Activated naive CD4-positive, alpha-beta T cell treated with anti-CD3 and anti-CD28 coated beads, Interleukin-2, amount 50 U/mL, for 72 hours (primary cell): ENCODE measurements at regions not wholly inside any gene's neighbourhood (a gene's known extent, or its start where the extent isn't known, plus 50 kb on each side); places are given as distances from the start of the nearest gene placed in this dataset.

ENCODE experiments used
- ATAC-seq, 2 donors: fragments of 150-1000 bp; cut with Tn5 transposase; 2 replicates each; pipeline ENCODE4 v1.10.0; 2021; ENCODE audit warnings: mild to moderate bottlenecking in 2 of 2, moderate library complexity in 2 of 2
- DNase-seq, 2 donors: peaks; one replicate each; pipeline ENCODE4 v3.0.0; 2021 to 2022; ENCODE audit warnings: low spot score in 2 of 2
- H3K27ac Mint-ChIP-seq, 2 donors: one replicate each; pipeline ENCODE4 v1.8.0; 2022; ENCODE audit warnings: mild to moderate bottlenecking in 2 of 2, mixed read lengths in 2 of 2
- H3K36me3 Mint-ChIP-seq, 2 donors: one replicate each; pipeline ENCODE4 v1.8.0; 2022; ENCODE audit warnings: mixed read lengths in 2 of 2
- H3K9me3 Mint-ChIP-seq, 2 donors: one replicate each; pipeline ENCODE4 v1.8.0; 2022; ENCODE audit warnings: mixed read lengths in 2 of 2

DNA sequence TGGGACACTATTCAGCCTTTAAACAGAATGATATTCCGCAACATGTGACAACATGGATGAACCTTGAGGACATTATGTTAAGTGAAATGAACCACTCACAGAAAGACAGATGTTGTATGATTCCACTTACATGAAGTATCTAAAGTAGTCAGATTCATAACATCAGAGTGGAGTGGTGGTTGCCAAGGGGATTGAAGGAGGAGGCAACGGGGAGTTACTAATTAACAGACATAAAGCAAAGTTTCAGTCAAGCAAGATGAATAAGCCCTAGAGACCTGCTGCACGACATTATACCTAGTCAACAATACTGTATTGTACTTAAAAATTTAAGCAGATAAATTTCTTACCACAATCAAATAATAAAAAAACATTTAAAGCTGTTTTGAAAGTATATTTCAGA, 105.0 kb upstream of the NR0B1 start:
- DNase-seq (no peak), ATAC-seq (no peak)
- H3K9me3 Mint-ChIP-seq, result no peaks in the 10 kb centered on the region
- H3K27ac Mint-ChIP-seq, result no peak overlapping the region
- no peaks in the 10 kb centered on the region for H3K36me3 Mint-ChIP-seq

DNA sequence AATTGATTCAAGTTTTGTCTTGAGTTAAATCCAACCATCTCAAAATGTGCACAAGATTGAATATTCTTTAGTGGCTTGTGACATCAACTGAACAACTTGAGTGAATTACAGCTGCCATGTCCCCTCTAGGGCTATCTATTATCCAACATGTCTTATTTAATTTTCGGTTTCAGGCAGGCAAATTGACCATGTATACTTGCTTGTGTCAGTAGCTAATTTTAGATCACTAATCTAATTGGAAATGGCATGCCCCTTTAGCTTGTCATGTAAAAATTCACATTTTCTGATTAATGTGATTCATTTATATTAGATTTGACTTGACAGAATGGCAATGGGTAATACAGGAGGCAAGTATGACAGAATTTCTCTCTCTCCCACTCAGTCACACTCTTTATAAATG, 93.2 kb upstream of the NR0B1 start:
- Mint-ChIP-seq H3K27ac (no peak overlapping the region), H3K9me3 (no peaks in the 10 kb centered on the region), H3K36me3 (no peaks in the 10 kb centered on the region)
- ATAC-seq, result no peak
- DNase-seq, result no peak

DNA sequence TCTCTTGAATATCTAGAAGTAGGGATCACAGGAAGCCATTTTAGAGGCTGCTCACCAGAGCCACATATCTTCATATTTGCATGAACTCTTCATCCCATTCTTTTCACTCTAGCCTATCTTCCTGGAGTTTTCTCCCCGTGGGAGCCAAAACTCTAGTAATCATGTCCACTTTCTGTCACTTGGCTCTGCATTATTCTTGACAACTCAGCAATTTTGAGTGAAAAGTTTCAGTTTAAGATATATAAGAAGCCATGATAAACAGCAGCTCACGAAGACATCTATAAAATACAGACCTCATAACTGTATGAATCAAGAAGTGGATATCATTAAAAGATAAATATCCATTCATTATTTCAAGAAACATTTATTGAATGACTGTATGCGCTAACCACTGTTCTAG, 79.1 kb upstream of the NR0B1 start:
- H3K9me3 Mint-ChIP-seq, result no peaks in the 10 kb centered on the region
- DNase-seq, result no peak
- no peak for ATAC-seq
- no peaks in the 10 kb centered on the region for H3K36me3 Mint-ChIP-seq
- H3K27ac Mint-ChIP-seq, result no peak overlapping the region

DNA sequence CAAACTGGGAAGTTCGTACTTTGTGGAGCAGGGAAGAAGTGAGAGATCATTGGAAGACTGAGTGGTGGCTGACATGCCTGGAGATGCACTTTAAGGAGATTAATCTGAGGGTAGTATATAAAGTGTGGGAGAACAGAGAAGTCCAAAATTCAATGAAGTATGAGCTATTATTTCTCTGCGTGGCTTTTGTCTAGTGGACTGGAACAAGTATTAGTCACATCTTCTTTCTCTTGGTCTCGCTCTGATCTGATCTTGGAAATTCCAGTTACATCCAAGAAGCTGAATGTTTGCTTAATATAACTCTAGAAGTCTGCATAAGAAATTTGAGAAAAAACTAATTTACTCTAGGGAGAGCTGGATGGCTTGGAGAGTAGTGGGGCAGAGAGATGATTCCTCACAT, 64.8 kb upstream of the NR0B1 start:
- peak overlapping the region in 1 of 2 donors; percentile 77 for H3K27ac Mint-ChIP-seq
- no peaks in the 10 kb centered on the region for H3K36me3 Mint-ChIP-seq
- no peak for DNase-seq
- no peaks in the 10 kb centered on the region for H3K9me3 Mint-ChIP-seq
- no peak for ATAC-seq

DNA sequence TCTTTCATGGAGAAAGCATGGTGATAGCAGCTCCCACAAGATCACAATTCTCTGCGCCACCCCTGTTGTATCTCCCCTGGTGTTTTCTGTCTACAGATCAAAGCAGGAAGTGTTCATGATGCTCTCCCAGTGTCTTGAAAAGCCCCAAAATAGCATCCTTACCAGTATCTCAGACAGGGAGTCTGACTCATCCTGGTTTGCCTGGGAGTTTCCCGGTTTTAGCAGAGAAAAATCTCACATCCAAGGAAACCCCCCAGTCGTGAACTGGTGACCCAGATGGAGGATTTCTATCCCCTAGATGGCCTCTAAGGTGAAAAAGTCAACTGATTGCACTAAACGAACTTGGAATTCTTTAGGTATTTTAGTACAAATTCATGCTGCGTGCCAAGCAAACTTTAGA, 64.3 kb upstream of the NR0B1 start:
- Mint-ChIP-seq H3K9me3 (no peaks in the 10 kb centered on the region), H3K27ac (peak overlapping the region in 1 of 2 donors; percentile 77), H3K36me3 (no peaks in the 10 kb centered on the region)
- no peak for ATAC-seq
- DNase-seq, result no peak

DNA sequence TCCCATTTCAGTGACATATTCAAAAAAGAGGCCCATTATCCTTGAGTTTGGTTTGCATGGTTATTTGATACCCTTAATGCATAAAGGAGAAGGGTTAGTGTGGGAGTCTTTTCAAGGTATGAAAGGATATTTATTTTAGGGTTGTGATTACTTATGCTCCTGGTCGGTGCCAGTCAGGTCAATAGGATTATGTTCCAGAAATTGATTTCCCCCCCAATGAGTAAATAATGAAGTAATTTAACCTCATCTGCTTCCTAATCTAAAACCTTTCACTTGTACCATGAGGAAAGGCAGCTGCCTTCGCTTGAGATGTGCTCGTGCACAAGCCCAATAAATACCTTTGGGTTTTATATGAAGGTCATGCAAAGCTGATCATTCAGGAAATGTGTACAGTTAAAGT, 55.0 kb upstream of the NR0B1 start:
- ATAC-seq, result no peak
- no peak for DNase-seq
- H3K36me3 Mint-ChIP-seq, result no peaks in the 10 kb centered on the region
- H3K27ac Mint-ChIP-seq, result no peak overlapping the region
- no peaks in the 10 kb centered on the region for H3K9me3 Mint-ChIP-seq
